ENCODE measurements at regions not wholly inside any gene's neighbourhood (a gene's known extent, or its start where the extent isn't known, plus 50 kb on each side); places are given as distances from the start of the nearest gene placed in this dataset.

DNA sequence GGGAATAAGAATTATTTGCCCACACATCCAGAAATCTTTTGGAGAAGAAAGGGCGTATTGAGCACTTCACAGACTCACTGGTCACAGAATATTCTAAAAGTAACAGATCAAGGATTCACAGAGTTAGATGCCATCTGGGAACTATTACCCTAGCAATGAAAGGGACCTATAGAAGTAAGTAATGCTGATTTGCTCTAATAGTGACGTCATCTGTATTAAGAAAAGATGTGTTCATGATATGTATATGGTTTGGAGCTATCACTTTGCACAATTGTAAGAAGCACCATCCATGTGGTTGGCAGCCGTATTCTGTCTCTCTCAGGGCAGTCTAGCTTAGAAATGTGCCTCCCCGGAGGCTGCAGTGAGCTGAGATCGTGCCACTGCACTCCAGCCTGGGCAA is 52.8 kb upstream of the SV2C start:
- no peak for DNase-seq
- H3K9me3 ChIP-seq (ENCODE audit: low read length): no peaks in the 10 kb centered on the region
- no peak overlapping the region for H3K4me2 ChIP-seq (ENCODE audit: low read depth, low read length, poor library complexity, severe bottlenecking)
- H3K9ac ChIP-seq (ENCODE audit: low read length): no peak overlapping the region
- H3K4me1 ChIP-seq (ENCODE audit: low read length): no peaks in the 10 kb centered on the region
- H3K79me2 ChIP-seq (ENCODE audit: low read length): no peaks in the 10 kb centered on the region
- no peak overlapping the region for H2AFZ ChIP-seq (ENCODE audit: low read length)
- H3K36me3 ChIP-seq (ENCODE audit: insufficient read depth, low read length): no peaks in the 10 kb centered on the region
- no peaks in the 10 kb centered on the region for H3K9me2 ChIP-seq (replicated peaks; ENCODE audit: insufficient read depth, low read length)
- H3K27ac ChIP-seq (ENCODE audit: low read length): no peak overlapping the region
- no peaks in the 10 kb centered on the region for H4K20me1 ChIP-seq (ENCODE audit: insufficient read depth, low read depth, low read length)
- H3K4me3 ChIP-seq (ENCODE audit: low read length): no peak overlapping the region
- H3K27me3 ChIP-seq (ENCODE audit: low read length): no peaks in the 10 kb centered on the region

DNA sequence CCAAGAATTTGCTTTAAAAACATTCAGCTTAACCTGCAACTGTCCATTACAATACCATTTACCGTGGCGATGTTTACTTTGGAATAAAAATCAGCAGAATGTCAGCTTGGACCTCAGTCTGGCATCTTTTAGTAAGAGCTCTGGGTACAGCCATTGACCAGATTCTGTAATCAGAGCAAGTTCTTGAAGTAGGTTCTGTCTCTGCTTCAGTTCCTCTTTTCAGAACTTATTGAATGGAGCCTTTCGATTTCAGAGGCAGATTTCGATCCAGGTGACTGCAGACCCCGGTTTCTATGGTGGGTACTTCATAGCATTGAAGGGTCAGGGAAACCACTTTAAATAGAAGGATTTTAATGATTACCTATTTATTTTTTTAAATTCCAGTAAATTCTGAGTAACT is 53.4 kb upstream of the SV2C start:
- no peaks in the 10 kb centered on the region for H3K9me2 ChIP-seq (replicated peaks; ENCODE audit: insufficient read depth, low read length)
- H2AFZ ChIP-seq (ENCODE audit: low read length): no peak overlapping the region
- H3K9ac ChIP-seq (ENCODE audit: low read length): no peak overlapping the region
- no peaks in the 10 kb centered on the region for H3K79me2 ChIP-seq (ENCODE audit: low read length)
- H3K4me1 ChIP-seq (ENCODE audit: low read length): no peaks in the 10 kb centered on the region
- no peak overlapping the region for H3K27ac ChIP-seq (ENCODE audit: low read length)
- no peaks in the 10 kb centered on the region for H4K20me1 ChIP-seq (ENCODE audit: insufficient read depth, low read depth, low read length)
- DNase-seq: no peak
- H3K4me3 ChIP-seq (ENCODE audit: low read length): no peak overlapping the region
- H3K4me2 ChIP-seq (ENCODE audit: low read depth, low read length, poor library complexity, severe bottlenecking): no peak overlapping the region
- H3K27me3 ChIP-seq (ENCODE audit: low read length): no peaks in the 10 kb centered on the region
- no peaks in the 10 kb centered on the region for H3K36me3 ChIP-seq (ENCODE audit: insufficient read depth, low read length)
- H3K9me3 ChIP-seq (ENCODE audit: low read length): no peaks in the 10 kb centered on the region

DNA sequence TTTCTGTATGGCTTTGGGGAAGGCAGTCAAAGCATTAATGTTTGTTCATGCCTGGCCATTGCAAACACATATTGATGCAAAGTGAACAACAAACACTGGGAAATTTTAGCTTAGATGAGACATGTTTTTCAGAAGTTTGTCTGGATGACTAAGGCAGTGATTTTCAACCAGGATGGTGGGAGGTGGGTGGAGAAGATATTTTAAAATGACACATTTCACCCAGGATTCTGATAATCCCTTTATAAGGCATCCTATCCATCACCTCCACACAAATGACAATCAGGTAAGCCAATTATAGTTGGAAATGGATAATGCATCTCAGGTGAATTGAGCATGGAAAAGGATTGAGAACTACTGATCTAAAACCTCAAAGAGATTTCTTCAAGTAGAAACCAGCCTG is 57.4 kb upstream of the SV2C start:
- Histone ChIP-seq H3K4me3 (ENCODE audit: low read length) (no peak overlapping the region), H3K27ac (ENCODE audit: low read length) (no peak overlapping the region), H3K9me2 (replicated peaks; ENCODE audit: insufficient read depth, low read length) (no peaks in the 10 kb centered on the region), H3K9ac (ENCODE audit: low read length) (no peak overlapping the region), H3K9me3 (ENCODE audit: low read length) (no peaks in the 10 kb centered on the region), H3K79me2 (ENCODE audit: low read length) (no peaks in the 10 kb centered on the region), H4K20me1 (ENCODE audit: insufficient read depth, low read depth, low read length) (no peaks in the 10 kb centered on the region), H3K4me1 (ENCODE audit: low read length) (no peaks in the 10 kb centered on the region), H3K4me2 (ENCODE audit: low read depth, low read length, poor library complexity, severe bottlenecking) (no peak overlapping the region), H2AFZ (ENCODE audit: low read length) (no peak overlapping the region), H3K36me3 (ENCODE audit: insufficient read depth, low read length) (no peaks in the 10 kb centered on the region), H3K27me3 (ENCODE audit: low read length) (no peaks in the 10 kb centered on the region)
- DNase-seq: no peak

DNA sequence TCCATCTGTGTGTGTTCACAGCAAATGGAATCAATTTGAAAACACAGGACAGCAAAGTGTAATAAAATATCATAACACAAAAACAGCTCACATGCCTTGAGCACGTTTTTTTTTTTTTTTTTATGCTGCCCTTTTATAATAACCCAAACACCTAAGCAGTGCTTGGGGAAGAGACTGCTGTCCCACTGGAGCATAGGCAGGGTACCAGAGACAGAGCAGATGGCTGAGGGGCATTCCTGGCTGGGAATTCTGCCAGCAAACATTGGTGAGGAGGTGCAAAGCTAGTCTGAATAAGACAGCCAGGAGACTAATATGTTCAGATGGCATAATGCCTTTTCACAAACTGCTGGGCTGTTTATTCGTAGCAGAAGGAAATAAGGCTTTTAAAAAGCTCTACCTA is 58.1 kb upstream of the SV2C start:
- H3K36me3 ChIP-seq (ENCODE audit: insufficient read depth, low read length): no peaks in the 10 kb centered on the region
- H3K4me3 ChIP-seq (ENCODE audit: low read length): no peak overlapping the region
- H2AFZ ChIP-seq (ENCODE audit: low read length): no peak overlapping the region
- no peak for DNase-seq
- no peaks in the 10 kb centered on the region for H3K9me2 ChIP-seq (replicated peaks; ENCODE audit: insufficient read depth, low read length)
- H3K9ac ChIP-seq (ENCODE audit: low read length): no peak overlapping the region
- H4K20me1 ChIP-seq (ENCODE audit: insufficient read depth, low read depth, low read length): no peaks in the 10 kb centered on the region
- no peaks in the 10 kb centered on the region for H3K4me1 ChIP-seq (ENCODE audit: low read length)
- no peaks in the 10 kb centered on the region for H3K27me3 ChIP-seq (ENCODE audit: low read length)
- H3K27ac ChIP-seq (ENCODE audit: low read length): no peak overlapping the region
- no peak overlapping the region for H3K4me2 ChIP-seq (ENCODE audit: low read depth, low read length, poor library complexity, severe bottlenecking)
- H3K79me2 ChIP-seq (ENCODE audit: low read length): no peaks in the 10 kb centered on the region
- H3K9me3 ChIP-seq (ENCODE audit: low read length): no peaks in the 10 kb centered on the region

DNA sequence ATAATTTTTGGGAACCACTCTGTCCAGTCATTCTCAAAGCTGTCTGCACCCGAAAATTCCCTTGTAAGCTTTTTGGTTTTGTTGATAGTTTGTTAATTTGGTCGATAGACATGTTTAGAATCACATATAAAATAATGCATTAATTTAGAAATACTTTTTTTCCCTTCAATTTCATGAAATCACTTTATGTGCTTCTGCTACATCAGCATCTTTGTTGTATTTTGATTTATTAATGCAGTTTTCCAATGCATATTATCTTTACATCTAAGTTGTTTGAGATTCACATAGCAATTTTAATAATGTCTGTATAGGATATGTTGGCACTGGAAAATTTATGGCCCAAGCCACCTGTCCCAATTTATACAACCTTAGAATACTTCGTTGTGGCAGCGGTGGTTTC is 60.6 kb upstream of the SV2C start:
- H3K9ac ChIP-seq (ENCODE audit: low read length): no peak overlapping the region
- H3K4me2 ChIP-seq (ENCODE audit: low read depth, low read length, poor library complexity, severe bottlenecking): no peak overlapping the region
- H3K9me3 ChIP-seq (ENCODE audit: low read length): no peaks in the 10 kb centered on the region
- no peaks in the 10 kb centered on the region for H3K36me3 ChIP-seq (ENCODE audit: insufficient read depth, low read length)
- no peaks in the 10 kb centered on the region for H4K20me1 ChIP-seq (ENCODE audit: insufficient read depth, low read depth, low read length)
- DNase-seq: no peak
- no peaks in the 10 kb centered on the region for H3K4me1 ChIP-seq (ENCODE audit: low read length)
- no peaks in the 10 kb centered on the region for H3K9me2 ChIP-seq (replicated peaks; ENCODE audit: insufficient read depth, low read length)
- no peaks in the 10 kb centered on the region for H3K79me2 ChIP-seq (ENCODE audit: low read length)
- H3K4me3 ChIP-seq (ENCODE audit: low read length): no peak overlapping the region
- H3K27ac ChIP-seq (ENCODE audit: low read length): no peak overlapping the region
- no peak overlapping the region for H2AFZ ChIP-seq (ENCODE audit: low read length)
- H3K27me3 ChIP-seq (ENCODE audit: low read length): no peaks in the 10 kb centered on the region

DNA sequence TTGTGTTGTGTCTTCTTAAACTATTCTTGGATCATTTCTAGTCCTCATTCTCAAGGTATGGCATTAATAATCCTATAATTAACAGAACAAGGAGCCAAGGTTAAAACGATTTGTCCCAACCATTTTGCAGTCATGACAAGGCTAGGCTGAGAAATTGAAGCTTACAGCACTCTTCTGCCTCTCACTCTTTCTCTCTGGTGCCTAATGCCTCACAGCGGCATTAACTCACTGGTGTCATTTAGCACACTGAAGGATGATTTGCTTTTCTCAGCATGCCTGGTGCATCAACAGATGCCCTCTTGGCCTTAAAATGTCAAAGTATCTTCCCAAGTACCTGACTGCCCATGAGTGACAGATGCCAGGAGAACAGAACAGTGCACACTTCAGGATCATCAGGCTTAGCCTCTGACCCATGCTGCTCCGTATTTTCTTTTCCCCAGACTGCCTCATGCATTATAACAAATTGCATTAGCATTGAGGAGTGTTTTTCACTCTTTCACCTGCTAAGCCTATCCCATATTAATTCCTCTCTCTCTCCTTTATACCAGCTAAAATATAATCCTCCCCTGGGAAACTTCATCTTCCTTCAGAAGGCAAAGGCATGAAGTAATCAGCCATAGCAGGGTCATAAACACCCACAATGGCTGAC is 61.1 kb upstream of the SV2C start:
- no peak overlapping the region for H2AFZ ChIP-seq (ENCODE audit: low read length)
- no peaks in the 10 kb centered on the region for H3K79me2 ChIP-seq (ENCODE audit: low read length)
- no peak overlapping the region for H3K4me3 ChIP-seq (ENCODE audit: low read length)
- no peak for DNase-seq
- no peaks in the 10 kb centered on the region for H3K36me3 ChIP-seq (ENCODE audit: insufficient read depth, low read length)
- no peaks in the 10 kb centered on the region for H3K27me3 ChIP-seq (ENCODE audit: low read length)
- no peaks in the 10 kb centered on the region for H3K9me2 ChIP-seq (replicated peaks; ENCODE audit: insufficient read depth, low read length)
- no peak overlapping the region for H3K27ac ChIP-seq (ENCODE audit: low read length)
- no peaks in the 10 kb centered on the region for H4K20me1 ChIP-seq (ENCODE audit: insufficient read depth, low read depth, low read length)
- no peak overlapping the region for H3K4me2 ChIP-seq (ENCODE audit: low read depth, low read length, poor library complexity, severe bottlenecking)
- no peak overlapping the region for H3K9ac ChIP-seq (ENCODE audit: low read length)
- H3K9me3 ChIP-seq (ENCODE audit: low read length): no peaks in the 10 kb centered on the region
- no peaks in the 10 kb centered on the region for H3K4me1 ChIP-seq (ENCODE audit: low read length)

DNA sequence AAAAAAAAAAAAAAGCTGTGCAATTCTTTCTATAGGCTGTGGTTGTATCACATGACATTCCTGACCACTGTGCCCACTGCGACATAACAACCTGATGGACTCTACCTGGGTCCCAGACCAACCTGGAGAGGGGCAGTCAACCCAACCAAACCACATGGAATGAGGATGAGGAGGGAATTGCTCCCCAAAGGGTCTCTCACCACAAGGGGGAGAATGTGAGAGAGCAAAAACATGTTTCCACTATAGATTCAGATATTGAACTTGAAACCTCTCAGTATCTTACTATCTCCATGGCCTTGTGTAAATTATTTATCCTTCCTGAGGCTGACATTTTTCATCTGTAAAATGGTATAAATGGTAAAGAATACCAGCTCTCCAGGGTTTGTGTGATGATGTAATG is 66.9 kb upstream of the SV2C start:
- H3K4me1 ChIP-seq (ENCODE audit: low read length): no peaks in the 10 kb centered on the region
- no peaks in the 10 kb centered on the region for H3K27me3 ChIP-seq (ENCODE audit: low read length)
- H3K27ac ChIP-seq (ENCODE audit: low read length): no peak overlapping the region
- no peaks in the 10 kb centered on the region for H3K36me3 ChIP-seq (ENCODE audit: insufficient read depth, low read length)
- no peaks in the 10 kb centered on the region for H3K9me3 ChIP-seq (ENCODE audit: low read length)
- no peaks in the 10 kb centered on the region for H3K9me2 ChIP-seq (replicated peaks; ENCODE audit: insufficient read depth, low read length)
- no peak overlapping the region for H3K4me2 ChIP-seq (ENCODE audit: low read depth, low read length, poor library complexity, severe bottlenecking)
- H3K4me3 ChIP-seq (ENCODE audit: low read length): no peak overlapping the region
- DNase-seq: no peak
- no peak overlapping the region for H2AFZ ChIP-seq (ENCODE audit: low read length)
- no peaks in the 10 kb centered on the region for H4K20me1 ChIP-seq (ENCODE audit: insufficient read depth, low read depth, low read length)
- H3K9ac ChIP-seq (ENCODE audit: low read length): no peak overlapping the region
- H3K79me2 ChIP-seq (ENCODE audit: low read length): no peaks in the 10 kb centered on the region

DNA sequence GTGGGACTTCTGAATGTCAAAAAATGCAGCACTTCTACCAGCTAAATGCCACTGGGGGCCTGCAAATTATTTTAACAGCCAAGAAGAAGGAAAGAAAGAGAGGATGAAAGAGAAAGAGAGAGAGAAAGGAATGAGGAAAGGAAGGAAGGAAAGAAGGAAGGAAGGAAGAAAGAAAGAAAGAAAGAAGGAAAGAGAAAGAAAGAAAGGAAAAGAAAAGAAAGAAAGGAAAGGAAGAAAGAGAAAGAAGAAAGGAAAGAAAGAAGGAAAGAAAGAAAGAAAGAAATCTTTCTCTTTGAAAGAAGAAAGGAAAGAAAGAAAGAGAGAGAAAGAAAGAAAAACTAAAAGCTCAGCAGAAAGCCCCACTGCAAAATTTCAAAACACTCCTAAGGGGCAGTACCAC is 69.2 kb upstream of the SV2C start:
- Histone ChIP-seq H3K4me3 (ENCODE audit: low read length) (no peak overlapping the region), H2AFZ (ENCODE audit: low read length) (no peak overlapping the region), H3K4me1 (ENCODE audit: low read length) (no peaks in the 10 kb centered on the region), H3K9me2 (replicated peaks; ENCODE audit: insufficient read depth, low read length) (no peaks in the 10 kb centered on the region), H3K36me3 (ENCODE audit: insufficient read depth, low read length) (no peaks in the 10 kb centered on the region), H3K79me2 (ENCODE audit: low read length) (no peaks in the 10 kb centered on the region), H4K20me1 (ENCODE audit: insufficient read depth, low read depth, low read length) (no peaks in the 10 kb centered on the region), H3K4me2 (ENCODE audit: low read depth, low read length, poor library complexity, severe bottlenecking) (no peak overlapping the region), H3K27me3 (ENCODE audit: low read length) (no peaks in the 10 kb centered on the region), H3K9me3 (ENCODE audit: low read length) (no peaks in the 10 kb centered on the region), H3K9ac (ENCODE audit: low read length) (no peak overlapping the region), H3K27ac (ENCODE audit: low read length) (no peak overlapping the region)
- no peak for DNase-seq

DNA sequence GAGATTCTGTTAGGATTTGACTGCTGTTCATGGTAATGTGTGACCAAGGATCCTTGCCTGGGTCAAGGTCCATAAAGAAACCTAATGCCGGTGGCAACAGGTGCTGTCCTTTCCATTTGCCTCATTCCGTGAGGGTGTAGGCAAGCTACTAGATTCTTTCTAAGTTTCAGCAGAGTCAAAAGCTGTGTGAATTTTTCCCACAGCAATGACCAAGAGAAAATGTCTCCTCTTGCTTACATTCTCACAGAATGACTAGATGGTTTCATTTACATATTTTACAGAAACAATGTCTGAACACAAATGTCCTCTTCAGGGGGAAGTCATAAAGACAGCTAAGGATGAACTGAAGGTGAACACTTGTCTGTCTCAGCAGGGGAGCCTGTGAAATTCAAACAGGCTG is 75.3 kb upstream of the SV2C start:
- H3K79me2 ChIP-seq (ENCODE audit: low read length): no peaks in the 10 kb centered on the region
- H3K4me1 ChIP-seq (ENCODE audit: low read length): no peaks in the 10 kb centered on the region
- no peak overlapping the region for H3K9ac ChIP-seq (ENCODE audit: low read length)
- H3K36me3 ChIP-seq (ENCODE audit: insufficient read depth, low read length): no peaks in the 10 kb centered on the region
- no peaks in the 10 kb centered on the region for H4K20me1 ChIP-seq (ENCODE audit: insufficient read depth, low read depth, low read length)
- H2AFZ ChIP-seq (ENCODE audit: low read length): no peak overlapping the region
- no peak overlapping the region for H3K27ac ChIP-seq (ENCODE audit: low read length)
- DNase-seq: no peak
- H3K4me3 ChIP-seq (ENCODE audit: low read length): no peak overlapping the region
- no peak overlapping the region for H3K4me2 ChIP-seq (ENCODE audit: low read depth, low read length, poor library complexity, severe bottlenecking)
- H3K27me3 ChIP-seq (ENCODE audit: low read length): no peaks in the 10 kb centered on the region
- no peaks in the 10 kb centered on the region for H3K9me3 ChIP-seq (ENCODE audit: low read length)
- H3K9me2 ChIP-seq (replicated peaks; ENCODE audit: insufficient read depth, low read length): no peaks in the 10 kb centered on the region
